ENCODE measurements at regions not wholly inside any gene's neighbourhood (a gene's known extent, or its start where the extent isn't known, plus 50 kb on each side); places are given as distances from the start of the nearest gene placed in this dataset.
"Not testable (repeated sequence)": the region's sequence is repeated elsewhere in the genome, so short reads cannot be mapped to it uniquely, and the experiment has no call there.

DNA sequence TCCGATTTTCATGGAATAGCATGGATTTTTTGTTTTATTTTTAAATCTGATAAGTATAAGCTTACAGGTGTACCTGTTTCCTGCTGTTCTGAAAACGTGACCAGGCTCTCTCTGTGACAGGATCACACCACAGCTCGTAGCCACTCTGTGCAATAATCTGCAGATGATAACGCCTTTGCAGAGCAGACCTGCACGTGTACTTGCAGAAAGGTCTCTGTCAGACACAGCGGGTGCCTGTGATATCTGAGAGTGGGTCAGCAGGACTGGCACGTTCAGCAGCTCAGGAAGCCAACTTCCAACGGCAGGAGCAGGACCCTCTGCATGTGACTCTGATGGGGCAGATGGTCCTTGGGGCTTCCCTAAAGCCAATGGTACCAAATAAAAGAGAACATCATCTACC lies 68.6 kb upstream of the HDDC2 start:
- 49 to 62% methylated on average over 8 of the region's 8 CpGs for WGBS, 2 donors
- Histone ChIP-seq H3K27me3 (ENCODE audit: control insufficient read depth in 1 of 2, insufficient read depth in 2 of 2, low read length in 2 of 2) (no peaks in the 10 kb centered on the region), H3K36me3 (ENCODE audit: control insufficient read depth in 2 of 2, insufficient read depth in 2 of 2, low read length in 1 of 2) (no peaks in the 10 kb centered on the region), H3K4me3 (ENCODE audit: low read depth in 1 of 2, low read length in 2 of 2) (no peak overlapping the region), H3K27ac (ENCODE audit: low read depth in 2 of 2, low read length in 1 of 2) (no peak overlapping the region), H3K9me3 (ENCODE audit: control insufficient read depth in 2 of 2, insufficient read depth in 1 of 2, low read depth in 1 of 2, low read length in 1 of 2) (no peaks in the 10 kb centered on the region), H3K4me1 (ENCODE audit: control insufficient read depth in 2 of 2, insufficient read depth in 2 of 2, low read length in 1 of 2) (no peaks in the 10 kb centered on the region)

DNA sequence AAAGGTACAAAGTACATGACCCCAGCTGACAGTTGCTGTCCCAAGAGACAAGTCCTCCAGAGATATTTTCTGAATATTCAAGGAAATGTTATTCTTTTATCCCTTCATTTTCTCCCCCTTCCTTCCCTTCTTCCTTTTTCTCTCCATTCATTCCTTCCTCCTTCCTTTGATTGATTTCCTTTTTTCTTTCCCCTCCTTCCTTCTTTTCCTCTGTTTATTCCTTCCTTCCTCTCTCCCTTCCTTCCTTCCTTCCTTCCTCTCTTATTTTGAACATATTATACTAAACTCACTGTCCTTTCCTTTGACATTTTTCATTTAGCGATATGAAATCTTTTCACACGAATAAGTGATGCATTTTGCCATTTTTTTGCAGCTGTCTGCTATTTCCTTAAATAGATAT lies 73.2 kb upstream of the HDDC2 start:
- no peak overlapping the region for H3K4me3 ChIP-seq (ENCODE audit: low read depth in 1 of 2, low read length in 2 of 2)
- no peak overlapping the region for H3K27ac ChIP-seq (ENCODE audit: low read depth in 2 of 2, low read length in 1 of 2)
- WGBS, 2 donors: 83 to 89% methylated on average over 2 of the region's 2 CpGs
- H3K27me3 ChIP-seq (ENCODE audit: control insufficient read depth in 1 of 2, insufficient read depth in 2 of 2, low read length in 2 of 2): no peaks in the 10 kb centered on the region
- H3K36me3 ChIP-seq (ENCODE audit: control insufficient read depth in 2 of 2, insufficient read depth in 2 of 2, low read length in 1 of 2): no peaks in the 10 kb centered on the region
- no peaks in the 10 kb centered on the region for H3K4me1 ChIP-seq (ENCODE audit: control insufficient read depth in 2 of 2, insufficient read depth in 2 of 2, low read length in 1 of 2)
- H3K9me3 ChIP-seq (ENCODE audit: control insufficient read depth in 2 of 2, insufficient read depth in 1 of 2, low read depth in 1 of 2, low read length in 1 of 2): no peaks in the 10 kb centered on the region

DNA sequence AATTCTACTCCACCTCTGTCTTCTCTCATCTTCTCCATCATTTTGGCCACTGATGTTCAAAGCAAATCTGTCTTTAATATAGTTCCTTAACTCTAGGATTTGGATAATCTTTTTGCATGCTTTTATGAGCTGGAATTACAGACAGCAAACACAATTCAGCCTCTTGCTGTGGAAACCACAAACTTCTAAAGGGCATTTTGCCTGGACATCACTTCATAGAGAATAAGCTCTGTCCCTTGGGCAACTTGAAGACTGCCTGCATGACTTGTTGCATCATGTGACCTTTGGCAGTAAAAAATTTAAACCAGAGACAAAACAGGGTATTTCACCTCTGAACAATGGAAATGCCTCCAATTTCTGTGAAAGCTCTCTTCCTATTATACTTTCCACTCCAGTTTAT lies 74.1 kb upstream of the HDDC2 start:
- no peaks in the 10 kb centered on the region for H3K4me1 ChIP-seq (ENCODE audit: control insufficient read depth in 2 of 2, insufficient read depth in 2 of 2, low read length in 1 of 2)
- H3K27ac ChIP-seq (ENCODE audit: low read depth in 2 of 2, low read length in 1 of 2): no peak overlapping the region
- no peaks in the 10 kb centered on the region for H3K9me3 ChIP-seq (ENCODE audit: control insufficient read depth in 2 of 2, insufficient read depth in 1 of 2, low read depth in 1 of 2, low read length in 1 of 2)

GRCh38 chr6:125377621-125378020 lies 75.9 kb upstream of the HDDC2 start:
- no peaks in the 10 kb centered on the region for H3K36me3 ChIP-seq (ENCODE audit: control insufficient read depth in 2 of 2, insufficient read depth in 2 of 2, low read length in 1 of 2)
- H3K4me1 ChIP-seq (ENCODE audit: control insufficient read depth in 2 of 2, insufficient read depth in 2 of 2, low read length in 1 of 2): no peaks in the 10 kb centered on the region
- WGBS, 2 donors: 58 to 68% methylated on average over 5 of the region's 5 CpGs
- no peaks in the 10 kb centered on the region for H3K9me3 ChIP-seq (ENCODE audit: control insufficient read depth in 2 of 2, insufficient read depth in 1 of 2, low read depth in 1 of 2, low read length in 1 of 2)
- H3K27ac ChIP-seq (ENCODE audit: low read depth in 2 of 2, low read length in 1 of 2): no peak overlapping the region
- H3K4me3 ChIP-seq (ENCODE audit: low read depth in 1 of 2, low read length in 2 of 2): no peak overlapping the region
- H3K27me3 ChIP-seq (ENCODE audit: control insufficient read depth in 1 of 2, insufficient read depth in 2 of 2, low read length in 2 of 2): no peaks in the 10 kb centered on the region

More for the DNA sequence above, 74.1 kb upstream of the HDDC2 start:
- Histone ChIP-seq H3K27me3 (ENCODE audit: control insufficient read depth in 1 of 2, insufficient read depth in 2 of 2, low read length in 2 of 2) (no peaks in the 10 kb centered on the region), H3K4me3 (ENCODE audit: low read depth in 1 of 2, low read length in 2 of 2) (no peak overlapping the region), H3K36me3 (ENCODE audit: control insufficient read depth in 2 of 2, insufficient read depth in 2 of 2, low read length in 1 of 2) (no peaks in the 10 kb centered on the region)

DNA sequence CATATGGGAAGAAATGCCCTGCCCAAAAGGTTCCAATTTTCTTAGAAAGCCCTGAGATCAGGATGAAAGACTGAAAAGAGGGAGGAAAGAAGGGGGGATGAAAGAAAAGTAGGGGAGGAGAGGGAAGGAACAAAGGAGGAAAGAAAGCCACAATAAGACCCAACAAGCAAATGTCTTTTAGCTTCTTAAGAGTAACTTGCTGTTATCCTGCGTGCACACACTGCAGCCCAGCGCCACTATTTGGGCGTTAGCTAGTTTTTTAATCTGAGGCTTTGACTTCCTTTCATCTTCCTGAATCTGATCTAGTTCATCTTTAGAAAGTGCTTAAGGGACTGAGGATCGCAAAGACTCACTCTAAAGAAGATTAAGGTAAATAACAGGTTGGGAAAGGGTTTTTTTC lies 77.4 kb upstream of the HDDC2 start:
- Histone ChIP-seq H3K4me1 (ENCODE audit: control insufficient read depth in 2 of 2, insufficient read depth in 2 of 2, low read length in 1 of 2) (no peaks in the 10 kb centered on the region), H3K9me3 (ENCODE audit: control insufficient read depth in 2 of 2, insufficient read depth in 1 of 2, low read depth in 1 of 2, low read length in 1 of 2) (no peaks in the 10 kb centered on the region)
- WGBS, 2 donors: 46 to 57% methylated on average over 4 of the region's 4 CpGs

GRCh38 chr6:125380474-125380873 lies 78.7 kb upstream of the HDDC2 start:
- H3K36me3 ChIP-seq (ENCODE audit: control insufficient read depth in 2 of 2, insufficient read depth in 2 of 2, low read length in 1 of 2): no peaks in the 10 kb centered on the region
- H3K27me3 ChIP-seq (ENCODE audit: control insufficient read depth in 1 of 2, insufficient read depth in 2 of 2, low read length in 2 of 2): no peaks in the 10 kb centered on the region
- no peaks in the 10 kb centered on the region for H3K9me3 ChIP-seq (ENCODE audit: control insufficient read depth in 2 of 2, insufficient read depth in 1 of 2, low read depth in 1 of 2, low read length in 1 of 2)
- H3K4me1 ChIP-seq (ENCODE audit: control insufficient read depth in 2 of 2, insufficient read depth in 2 of 2, low read length in 1 of 2): no peaks in the 10 kb centered on the region
- 92 to 97% methylated on average over 5 of the region's 5 CpGs for WGBS, 2 donors
- H3K27ac ChIP-seq (ENCODE audit: low read depth in 2 of 2, low read length in 1 of 2): no peak overlapping the region
- no peak overlapping the region for H3K4me3 ChIP-seq (ENCODE audit: low read depth in 1 of 2, low read length in 2 of 2)

More for the DNA sequence above, 77.4 kb upstream of the HDDC2 start:
- H3K36me3 ChIP-seq (ENCODE audit: control insufficient read depth in 2 of 2, insufficient read depth in 2 of 2, low read length in 1 of 2): no peaks in the 10 kb centered on the region
- no peaks in the 10 kb centered on the region for H3K27me3 ChIP-seq (ENCODE audit: control insufficient read depth in 1 of 2, insufficient read depth in 2 of 2, low read length in 2 of 2)
- no peak overlapping the region for H3K4me3 ChIP-seq (ENCODE audit: low read depth in 1 of 2, low read length in 2 of 2)
- no peak overlapping the region for H3K27ac ChIP-seq (ENCODE audit: low read depth in 2 of 2, low read length in 1 of 2)

- not testable (repeated sequence) for H3K27me3 ChIP-seq (ENCODE audit: control insufficient read depth in 1 of 2, insufficient read depth in 2 of 2, low read length in 2 of 2); H3K9me3 ChIP-seq (ENCODE audit: control insufficient read depth in 2 of 2, insufficient read depth in 1 of 2, low read depth in 1 of 2, low read length in 1 of 2); H3K36me3 ChIP-seq (ENCODE audit: control insufficient read depth in 2 of 2, insufficient read depth in 2 of 2, low read length in 1 of 2); H3K4me1 ChIP-seq (ENCODE audit: control insufficient read depth in 2 of 2, insufficient read depth in 2 of 2, low read length in 1 of 2); H3K27ac ChIP-seq (ENCODE audit: low read depth in 2 of 2, low read length in 1 of 2); H3K4me3 ChIP-seq (ENCODE audit: low read depth in 1 of 2, low read length in 2 of 2)
- 90 to 100% methylated on average over 1 of the region's 1 CpG for WGBS, 2 donors
Measured at GRCh38 chr6:125386337-125386736, 84.6 kb upstream of the HDDC2 start.

- Histone ChIP-seq H3K9me3 (ENCODE audit: control insufficient read depth in 2 of 2, insufficient read depth in 1 of 2, low read depth in 1 of 2, low read length in 1 of 2) (no peaks in the 10 kb centered on the region), H3K4me1 (ENCODE audit: control insufficient read depth in 2 of 2, insufficient read depth in 2 of 2, low read length in 1 of 2) (no peaks in the 10 kb centered on the region), H3K4me3 (ENCODE audit: low read depth in 1 of 2, low read length in 2 of 2) (no peak overlapping the region), H3K36me3 (ENCODE audit: control insufficient read depth in 2 of 2, insufficient read depth in 2 of 2, low read length in 1 of 2) (no peaks in the 10 kb centered on the region), H3K27me3 (ENCODE audit: control insufficient read depth in 1 of 2, insufficient read depth in 2 of 2, low read length in 2 of 2) (no peaks in the 10 kb centered on the region), H3K27ac (ENCODE audit: low read depth in 2 of 2, low read length in 1 of 2) (no peak overlapping the region)
- WGBS, 2 donors: 76 to 78% methylated on average over 3 of the region's 3 CpGs
Measured at GRCh38 chr6:125392682-125393081, 90.9 kb upstream of the HDDC2 start.

- no peak overlapping the region for H3K4me3 ChIP-seq (ENCODE audit: low read depth in 1 of 2, low read length in 2 of 2)
- no peaks in the 10 kb centered on the region for H3K4me1 ChIP-seq (ENCODE audit: control insufficient read depth in 2 of 2, insufficient read depth in 2 of 2, low read length in 1 of 2)
- no peaks in the 10 kb centered on the region for H3K27me3 ChIP-seq (ENCODE audit: control insufficient read depth in 1 of 2, insufficient read depth in 2 of 2, low read length in 2 of 2)
- no peaks in the 10 kb centered on the region for H3K36me3 ChIP-seq (ENCODE audit: control insufficient read depth in 2 of 2, insufficient read depth in 2 of 2, low read length in 1 of 2)
- no peaks in the 10 kb centered on the region for H3K9me3 ChIP-seq (ENCODE audit: control insufficient read depth in 2 of 2, insufficient read depth in 1 of 2, low read depth in 1 of 2, low read length in 1 of 2)
- H3K27ac ChIP-seq (ENCODE audit: low read depth in 2 of 2, low read length in 1 of 2): no peak overlapping the region
- WGBS, 2 donors: 60 to 61% methylated on average over 1 of the region's 1 CpG
Measured at GRCh38 chr6:125393449-125393858, 91.7 kb upstream of the HDDC2 start.

DNA sequence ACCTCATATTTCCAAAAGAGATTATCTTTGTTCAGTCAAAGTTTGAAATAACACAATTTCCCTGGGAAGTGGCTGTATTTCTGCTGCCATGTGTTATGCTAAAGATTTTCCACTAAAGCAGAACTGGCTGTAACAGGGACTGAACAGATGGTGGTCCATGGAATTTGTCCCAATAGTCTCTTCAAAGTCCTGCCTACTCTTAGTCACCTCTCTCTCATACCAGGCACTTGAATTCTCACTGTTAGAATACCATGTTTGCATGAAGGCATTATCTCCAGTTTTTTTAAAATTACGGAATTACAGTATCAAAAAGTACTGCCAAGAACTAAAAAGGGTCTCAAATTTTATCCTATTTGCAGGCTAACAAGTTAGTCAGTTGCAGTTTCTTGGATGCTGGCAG lies 105.0 kb upstream of the HDDC2 start:
- WGBS, 2 donors: 81 to 88% methylated on average over 1 of the region's 1 CpG
- Histone ChIP-seq H3K4me3 (ENCODE audit: low read depth in 1 of 2, low read length in 2 of 2) (no peak overlapping the region), H3K4me1 (ENCODE audit: control insufficient read depth in 2 of 2, insufficient read depth in 2 of 2, low read length in 1 of 2) (no peaks in the 10 kb centered on the region), H3K27me3 (ENCODE audit: control insufficient read depth in 1 of 2, insufficient read depth in 2 of 2, low read length in 2 of 2) (no peaks in the 10 kb centered on the region), H3K27ac (ENCODE audit: low read depth in 2 of 2, low read length in 1 of 2) (no peak overlapping the region), H3K9me3 (ENCODE audit: control insufficient read depth in 2 of 2, insufficient read depth in 1 of 2, low read depth in 1 of 2, low read length in 1 of 2) (peaks cover 0 to 2% of the 10 kb centered on the region in 2 donors), H3K36me3 (ENCODE audit: control insufficient read depth in 2 of 2, insufficient read depth in 2 of 2, low read length in 1 of 2) (no peaks in the 10 kb centered on the region)

All from esophagus (tissue), 2 donors.